ENCODE measurements at regions not wholly inside any gene's neighbourhood (a gene's known extent, or its start where the extent isn't known, plus 50 kb on each side); places are given as distances from the start of the nearest gene placed in this dataset.
A peak's percentile ranks its signal among the peaks of the same experiment; 100 is the strongest.

DNA sequence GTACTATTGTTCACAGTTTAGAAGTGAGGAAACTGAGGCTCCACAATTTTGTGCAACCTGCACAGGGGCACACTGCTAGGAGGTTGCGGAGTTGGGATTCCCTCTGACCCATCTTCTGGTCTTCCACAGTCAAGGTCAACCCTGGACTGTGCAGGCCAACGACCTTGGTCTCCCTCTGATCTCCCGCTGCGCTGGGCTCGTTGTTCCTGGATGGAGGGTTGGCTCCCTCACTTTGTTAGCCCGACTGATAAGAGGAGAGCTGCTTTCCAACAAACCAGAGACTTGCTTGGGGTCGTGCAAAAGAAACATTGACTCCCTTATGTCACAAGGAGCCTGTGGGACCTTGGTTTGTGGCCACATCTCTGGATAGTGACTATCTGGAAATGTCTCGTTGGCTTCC is 187.6 kb downstream of the MYCN start:
- DNase-seq (ENCODE audit: extremely low spot score in 2 of 2), result peak; percentile 29 to 34
- TF ChIP-seq POLR2A (IDR thresholded peaks at IDR 0.05) (no peak), POLR2AphosphoS5 (IDR thresholded peaks at IDR 0.05; ENCODE audit: insufficient read depth in 1 of 2, low read depth in 1 of 2) (no peak), CTCF (IDR thresholded peaks at IDR 0.05) (no peak)
- no peaks in the 10 kb centered on the region for H3K9me3 ChIP-seq

DNA sequence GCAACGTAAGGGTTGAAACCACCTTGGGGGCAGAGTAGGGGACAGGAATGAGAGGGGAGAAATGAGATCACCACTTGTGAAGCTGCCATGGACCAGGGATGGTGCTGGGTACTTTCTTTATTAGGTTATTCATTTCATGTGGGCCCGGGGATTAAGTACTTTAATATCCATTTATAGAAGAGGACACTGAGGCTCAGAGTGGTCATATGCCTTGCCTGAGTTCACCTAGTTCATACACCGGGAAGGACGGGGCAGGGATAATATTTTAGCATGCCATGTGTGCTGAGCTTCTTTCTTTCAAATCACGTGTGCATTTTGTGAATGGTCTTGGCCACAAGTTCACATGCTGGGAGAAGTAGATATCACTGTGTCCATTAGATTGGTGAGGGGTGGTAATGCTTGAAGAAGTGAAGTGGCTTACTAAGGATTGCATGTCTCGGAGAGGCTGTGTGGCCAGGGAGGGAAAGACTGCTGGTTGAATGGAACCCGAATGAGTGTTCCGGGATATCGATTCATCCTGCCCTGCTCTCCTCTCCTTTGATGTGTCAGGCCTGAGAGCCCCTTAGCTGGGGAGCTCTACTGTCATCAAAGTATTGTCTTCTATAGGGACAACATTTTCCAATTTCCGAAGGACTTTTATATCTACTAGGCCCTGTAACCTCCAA is 187.1 kb downstream of the MYCN start:
- no peaks in the 10 kb centered on the region for H3K27me3 ChIP-seq
- H3K36me3 ChIP-seq, result no peaks in the 10 kb centered on the region
- TF ChIP-seq CTCF (IDR thresholded peaks at IDR 0.05), result no peak
- TF ChIP-seq POLR2A (IDR thresholded peaks at IDR 0.05), result no peak
- no peak for TF ChIP-seq POLR2AphosphoS5 (IDR thresholded peaks at IDR 0.05; ENCODE audit: insufficient read depth in 1 of 2, low read depth in 1 of 2)
- H3K27ac ChIP-seq, result no peak overlapping the region
- H3K4me1 ChIP-seq, result no peaks in the 10 kb centered on the region
- no peak overlapping the region for H3K4me3 ChIP-seq
- no peaks in the 10 kb centered on the region for H3K9me3 ChIP-seq
- intact Hi-C loops (cut with DNase I), result no loop called here
- peak; percentile 28 to 49 for DNase-seq (ENCODE audit: extremely low spot score in 2 of 2)

More for the DNA sequence above, 187.6 kb downstream of the MYCN start:
- Histone ChIP-seq H3K4me1 (no peaks in the 10 kb centered on the region), H3K4me3 (no peak overlapping the region), H3K27ac (no peak overlapping the region), H3K27me3 (no peaks in the 10 kb centered on the region), H3K36me3 (no peaks in the 10 kb centered on the region)
- intact Hi-C loops (cut with DNase I), result no loop called here

- H3K9me3 ChIP-seq, result no peaks in the 10 kb centered on the region
- TF ChIP-seq POLR2AphosphoS5 (IDR thresholded peaks at IDR 0.05; ENCODE audit: insufficient read depth in 1 of 2, low read depth in 1 of 2) (no peak), POLR2A (IDR thresholded peaks at IDR 0.05) (no peak), CTCF (IDR thresholded peaks at IDR 0.05) (no peak)
- H3K27ac ChIP-seq, result no peak overlapping the region
- H3K36me3 ChIP-seq, result no peaks in the 10 kb centered on the region
- no peaks in the 10 kb centered on the region for H3K27me3 ChIP-seq
- no peak overlapping the region for H3K4me3 ChIP-seq
- H3K4me1 ChIP-seq, result no peaks in the 10 kb centered on the region
- intact Hi-C loops (cut with DNase I), result no loop called here
- peak in 1 of 2 donors; percentile 25 for DNase-seq (ENCODE audit: extremely low spot score in 2 of 2)
Observed at GRCh38 chr2:16126517-16127275, 186.3 kb downstream of the MYCN start.

DNA sequence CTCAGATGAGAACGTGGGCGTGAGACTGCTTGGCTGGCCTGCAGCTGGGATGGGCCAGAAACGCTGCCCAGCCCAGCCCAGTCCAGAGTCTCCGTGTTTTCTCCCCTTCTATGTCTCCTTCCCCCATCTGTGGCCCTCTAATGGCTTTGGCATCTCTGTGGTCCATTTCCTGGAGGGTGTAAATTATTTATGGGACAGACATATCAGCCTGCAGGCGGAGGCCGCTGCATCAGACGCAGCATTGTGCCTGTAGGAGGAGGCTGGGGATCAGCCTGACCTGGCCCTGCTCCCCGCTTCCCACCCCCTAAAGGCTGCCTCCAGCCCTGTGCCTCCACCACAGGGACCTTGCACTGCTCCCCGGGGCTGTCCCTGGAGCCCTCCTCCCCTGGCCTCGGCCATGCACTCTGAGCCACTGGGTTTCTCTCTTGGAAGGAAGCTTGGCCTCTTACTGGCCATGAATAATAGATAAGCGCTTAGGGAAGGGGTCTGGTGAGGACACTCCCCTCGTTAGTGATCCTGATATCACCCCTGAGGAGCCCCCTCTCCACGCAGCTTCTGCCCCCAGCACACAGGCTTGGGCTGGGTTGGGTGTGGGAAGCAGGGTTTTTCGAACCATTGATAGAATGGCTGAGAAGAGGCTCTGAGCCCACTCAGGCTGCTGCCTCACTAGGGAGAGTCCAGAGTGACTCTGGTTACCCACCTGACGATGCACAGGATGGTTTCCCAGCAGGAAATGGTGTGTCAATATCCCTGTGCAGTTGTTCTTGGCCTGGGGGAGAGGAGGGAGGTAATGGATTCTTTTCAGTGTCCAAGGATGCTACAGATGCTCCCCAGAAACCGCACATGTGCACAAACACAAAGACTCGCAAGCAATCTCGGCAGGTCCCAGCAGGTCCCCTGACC is 185.5 kb downstream of the MYCN start:
- TF ChIP-seq CTCF (IDR thresholded peaks at IDR 0.05) (no peak), POLR2AphosphoS5 (IDR thresholded peaks at IDR 0.05; ENCODE audit: insufficient read depth in 1 of 2, low read depth in 1 of 2) (no peak), POLR2A (IDR thresholded peaks at IDR 0.05) (no peak)
- Histone ChIP-seq H3K9me3 (no peaks in the 10 kb centered on the region), H3K36me3 (no peaks in the 10 kb centered on the region), H3K27me3 (no peaks in the 10 kb centered on the region), H3K4me3 (no peak overlapping the region), H3K4me1 (no peaks in the 10 kb centered on the region), H3K27ac (no peak overlapping the region)
- DNase-seq (ENCODE audit: extremely low spot score in 2 of 2), result peak; percentile 42 to 82
- intact Hi-C loops (cut with DNase I), result no loop called here
